IMR-90 (cell line): ENCODE measurements at regions not wholly inside any gene's neighbourhood (a gene's known extent, or its start where the extent isn't known, plus 50 kb on each side); places are given as distances from the start of the nearest gene placed in this dataset.

Experiments used
- ATAC-seq: fragments of 200-7000 bp; cut with Tn5 transposase; 2 replicates; pipeline ENCODE4 v1.9.1; 2020; ENCODE audit warnings: low read depth, mild to moderate bottlenecking, moderate library complexity
- BruUV-seq: library from RNA; stranded (reverse); fragments of 400-500 nt; replicated peaks from 2 replicates; lab custom pipeline; 2021; lab: Mats Ljungman, UMichigan
- CTCF ChIA-PET: fragments of 300-600 bp; formaldehyde crosslinking; extraction: SDS; loops from one replicate; lab custom pipeline; 2021; ENCODE audit warnings: antibody characterized with exemption; lab: Yijun Ruan, JAX
- POLR2A ChIA-PET: fragments of 300-600 bp; sonication (Branson Sonifier 250); formaldehyde crosslinking; loops from one replicate; lab custom pipeline; 2022; ENCODE audit warnings: antibody characterized with exemption; ENCODE audit not compliant: unreplicated experiment; lab: Charles Lee
- DNase-seq: peaks from one replicate; pipeline ENCODE4 v3.0.0; 2013
- H2AFZ ChIP-seq: replicated peaks from 2 replicates; pipeline ENCODE3; 2013; ENCODE audit warnings: low read length, mild to moderate bottlenecking; ENCODE audit not compliant: poor library complexity
- H2AK5ac ChIP-seq: 2 replicates; pipeline ENCODE4 v1.6.1; 2013; ENCODE audit warnings: low read depth, low read length, inconsistent platforms
- H2AK9ac ChIP-seq: replicated peaks from 2 replicates; pipeline ENCODE3; 2013; ENCODE audit warnings: mild to moderate bottlenecking, low read depth, low read length, moderate library complexity; ENCODE audit not compliant: poor library complexity
- H2BK120ac ChIP-seq: 2 replicates; pipeline ENCODE4 v1.6.1; 2013; ENCODE audit warnings: low read depth, low read length, inconsistent platforms
- H2BK15ac ChIP-seq: 3 replicates; pipeline ENCODE4 v1.6.1; 2013; ENCODE audit warnings: low read depth, low read length, inconsistent platforms
- H2BK20ac ChIP-seq: 2 replicates; pipeline ENCODE4 v1.6.1; 2013; ENCODE audit warnings: low read depth, mild to moderate bottlenecking, inconsistent platforms, low read length, moderate library complexity
- H2BK5ac ChIP-seq: 2 replicates; pipeline ENCODE4 v1.6.1; 2013; ENCODE audit warnings: mild to moderate bottlenecking, low read depth, low read length, inconsistent platforms; ENCODE audit not compliant: poor library complexity, severe bottlenecking
- H3K14ac ChIP-seq: replicated peaks from 2 replicates; pipeline ENCODE4 v1.6.1; 2013; ENCODE audit warnings: low read depth, low read length, inconsistent platforms
- H3K18ac ChIP-seq: 2 replicates; pipeline ENCODE4 v1.6.1; 2013; ENCODE audit warnings: low read depth, low read length, control low read depth
- H3K23ac ChIP-seq: 2 replicates; pipeline ENCODE4 v1.6.1; 2013; ENCODE audit warnings: low read depth, low read length, inconsistent platforms
- H3K27ac ChIP-seq: 2 replicates; pipeline ENCODE4 v1.5.1; 2013; ENCODE audit warnings: mild to moderate bottlenecking, control low read depth, low read length; ENCODE audit not compliant: insufficient read depth
- H3K27me3 ChIP-seq: 2 replicates; pipeline ENCODE4 v1.6.1; 2013; ENCODE audit warnings: low read length; ENCODE audit not compliant: control insufficient read depth, insufficient read depth
- H3K36me3 ChIP-seq: 2 replicates; pipeline ENCODE4 v1.6.1; 2013; ENCODE audit warnings: low read length, mixed read lengths; ENCODE audit not compliant: control insufficient read depth, insufficient read depth
- H3K4ac ChIP-seq: 2 replicates; pipeline ENCODE4 v1.6.1; 2013; ENCODE audit warnings: low read depth, low read length, inconsistent platforms
- H3K4me1 ChIP-seq: 2 replicates; pipeline ENCODE4 v1.6.1; 2013; ENCODE audit warnings: low read length, mixed read lengths; ENCODE audit not compliant: control insufficient read depth, insufficient read depth
- H3K4me2 ChIP-seq: 2 replicates; pipeline ENCODE4 v1.6.1; 2013; ENCODE audit warnings: low read depth, mild to moderate bottlenecking, control low read depth, low read length, moderate library complexity
- H3K4me3 ChIP-seq: 2 replicates; pipeline ENCODE4 v1.5.1; 2013; ENCODE audit warnings: low read depth, mild to moderate bottlenecking, control low read depth, low read length, moderate library complexity; ENCODE audit not compliant: insufficient read depth
- H3K56ac ChIP-seq: 2 replicates; pipeline ENCODE4 v1.6.1; 2013; ENCODE audit warnings: low read length, inconsistent platforms; ENCODE audit not compliant: insufficient read depth; ENCODE audit errors: extremely low read depth
- H3K79me1 ChIP-seq, 2 experiments: 2 replicates each; pipeline ENCODE4 v1.6.1; 2013; ENCODE audit warnings: low read length in 2 of 2, inconsistent platforms in 1 of 2, low read depth in 1 of 2
- H3K9ac ChIP-seq: 2 replicates; pipeline ENCODE4 v1.6.1; 2013; ENCODE audit warnings: low read depth, low read length, control low read depth
- H3K9me1 ChIP-seq: 2 replicates; pipeline ENCODE4 v1.6.1; 2013; ENCODE audit warnings: low read length, inconsistent platforms; ENCODE audit not compliant: insufficient read depth
- H3K9me3 ChIP-seq: 2 replicates; pipeline ENCODE4 v1.6.1; 2013; ENCODE audit warnings: low read length; ENCODE audit not compliant: control insufficient read depth, insufficient read depth
- H4K20me1 ChIP-seq: 2 replicates; pipeline ENCODE4 v1.6.1; 2013; ENCODE audit warnings: low read length, inconsistent platforms; ENCODE audit not compliant: insufficient read depth
- H4K5ac ChIP-seq: 2 replicates; pipeline ENCODE4 v1.6.1; 2013; ENCODE audit warnings: mild to moderate bottlenecking, low read depth, low read length, control low read depth
- H4K8ac ChIP-seq, 2 experiments: 2 replicates each; pipeline ENCODE4 v1.6.1; 2013; ENCODE audit warnings: low read depth in 2 of 2, low read length in 2 of 2, control low read depth in 1 of 2, inconsistent platforms in 1 of 2
- H4K91ac ChIP-seq: 2 replicates; pipeline ENCODE4 v1.6.1; 2013; ENCODE audit warnings: low read depth, low read length, inconsistent platforms; ENCODE audit not compliant: insufficient read depth
- BHLHE40 ChIP-seq: fragments of 150-350 bp; IDR thresholded peaks from 2 replicates; pipeline ENCODE4 v1.6.1; 2016; ENCODE audit warnings: mild to moderate bottlenecking, low read depth, low read length
- CEBPB ChIP-seq: IDR thresholded peaks from 2 replicates; pipeline ENCODE4 v1.6.1; 2012; ENCODE audit warnings: low read depth, low read length, improper control_type of control experiment
- CHD1 ChIP-seq: IDR thresholded peaks from 2 replicates; pipeline ENCODE4 v1.6.1; 2012; ENCODE audit warnings: low read depth, low read length, improper control_type of control experiment
- CTCF ChIP-seq: conservative IDR thresholded peaks from 2 replicates; pipeline ENCODE4 v1.5.1; 2012; ENCODE audit warnings: mild to moderate bottlenecking, low read depth, low read length, improper control_type of control experiment
- FOS ChIP-seq: fragments of 150-350 bp; IDR thresholded peaks from 2 replicates; pipeline ENCODE4 v1.6.1; 2016; ENCODE audit warnings: low read depth, low read length
- MAFK ChIP-seq: IDR thresholded peaks from 2 replicates; pipeline ENCODE4 v1.6.1; 2012; ENCODE audit warnings: low read depth, low read length, improper control_type of control experiment
- MAZ ChIP-seq: IDR thresholded peaks from 2 replicates; pipeline ENCODE4 v1.6.1; 2012; ENCODE audit warnings: low read depth, mild to moderate bottlenecking, low read length, improper control_type of control experiment, moderate library complexity, borderline replicate concordance
- MXI1 ChIP-seq: IDR thresholded peaks from 2 replicates; pipeline ENCODE4 v1.6.1; 2012; ENCODE audit warnings: low read depth, mild to moderate bottlenecking, low read length, moderate library complexity, borderline replicate concordance
- NFE2L2 ChIP-seq: fragments of 150-350 bp; IDR thresholded peaks from 2 replicates; pipeline ENCODE4 v1.6.1; 2016; ENCODE audit warnings: low read depth, mild to moderate bottlenecking, low read length
- POLR2A ChIP-seq: IDR thresholded peaks from 2 replicates; pipeline ENCODE4 v1.6.1; 2012; ENCODE audit warnings: mild to moderate bottlenecking, low read depth, low read length
- RAD21 ChIP-seq: IDR thresholded peaks from 2 replicates; pipeline ENCODE4 v1.6.1; 2012; ENCODE audit warnings: low read length, improper control_type of control experiment
- RFX5 ChIP-seq: IDR thresholded peaks from 2 replicates; pipeline ENCODE4 v1.8.0; 2012; ENCODE audit warnings: low read depth, mild to moderate bottlenecking, low read length, moderate library complexity
- SMC3 ChIP-seq: fragments of 150-350 bp; IDR thresholded peaks from 2 replicates; pipeline ENCODE4 v1.6.1; 2016; ENCODE audit warnings: low read depth, mild to moderate bottlenecking, antibody characterized with exemption, low read length, moderate library complexity
- USF2 ChIP-seq: fragments of 150-350 bp; IDR thresholded peaks from 2 replicates; pipeline ENCODE4 v1.6.1; 2017; ENCODE audit warnings: mild to moderate bottlenecking, antibody characterized with exemption, low read length, low read depth
- WGBS, 2 experiments: methylation state at CpG; one replicate each; pipeline versions ENCODE4 v1.1.5 to v1.1.7; 2013; ENCODE audit warnings: missing lambda C conversion rate in 2 of 2; ENCODE audit not compliant: insufficient read length in 1 of 2; ENCODE audit errors: extremely low coverage in 2 of 2; 5-methylcytosine and 5-hydroxymethylcytosine counted together
- dilution Hi-C: fragments of 300-500 bp; cut with HindIII; formaldehyde crosslinking; loops from one replicate; pipeline ENCODE4 v1.14.3; 2018; ENCODE audit warnings: low sequenced_read_pairs; ENCODE audit not compliant: unreplicated experiment
- in situ Hi-C: fragments of 300-500 bp; cut with MboI; formaldehyde crosslinking; loops from 3 replicates; pipeline ENCODE4 v1.14.3; 2019; ENCODE audit warnings: low sequenced_read_pairs, inconsistent platforms, mixed read lengths
- intact Hi-C: fragments of 100-400 bp; cut with micrococcal nuclease; formaldehyde crosslinking; loops from 2 replicates; pipeline ENCODE4 v1.10.0; 2022
- TF ChIP-seq, protein P1 (sequence below): fragments of 150-350 bp; IDR thresholded peaks from 2 replicates; pipeline ENCODE4 v1.6.1; 2016; ENCODE audit warnings: low read depth, mild to moderate bottlenecking, low read length, moderate library complexity, borderline replicate concordance

DNA sequence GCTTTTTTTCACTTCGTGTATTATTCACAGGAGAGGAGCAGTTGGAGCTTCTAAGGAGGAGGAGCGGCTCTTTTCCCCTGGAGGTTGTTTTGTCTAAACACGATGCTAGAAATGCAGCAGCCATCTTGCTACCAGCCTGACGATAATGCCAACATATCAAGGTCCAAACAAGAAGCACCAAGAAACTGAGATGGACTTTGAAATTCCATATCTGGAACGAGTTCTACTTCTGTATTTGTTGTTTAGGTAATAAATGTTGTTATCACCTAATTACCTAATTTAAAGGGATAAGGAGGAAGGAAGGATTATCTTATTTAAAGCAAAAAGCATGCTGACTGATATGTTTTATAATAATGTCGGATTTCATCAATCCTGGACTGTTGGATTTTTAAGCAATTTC is 174.4 kb upstream of the TMPO start:
- no peaks in the 10 kb centered on the region for H3K4me1 ChIP-seq
- no peak overlapping the region for H4K8ac ChIP-seq
- BruUV-seq, result no TSS peak
- no peak for TF ChIP-seq NFE2L2
- TF ChIP-seq MXI1, result no peak
- TF ChIP-seq, protein P1, sequence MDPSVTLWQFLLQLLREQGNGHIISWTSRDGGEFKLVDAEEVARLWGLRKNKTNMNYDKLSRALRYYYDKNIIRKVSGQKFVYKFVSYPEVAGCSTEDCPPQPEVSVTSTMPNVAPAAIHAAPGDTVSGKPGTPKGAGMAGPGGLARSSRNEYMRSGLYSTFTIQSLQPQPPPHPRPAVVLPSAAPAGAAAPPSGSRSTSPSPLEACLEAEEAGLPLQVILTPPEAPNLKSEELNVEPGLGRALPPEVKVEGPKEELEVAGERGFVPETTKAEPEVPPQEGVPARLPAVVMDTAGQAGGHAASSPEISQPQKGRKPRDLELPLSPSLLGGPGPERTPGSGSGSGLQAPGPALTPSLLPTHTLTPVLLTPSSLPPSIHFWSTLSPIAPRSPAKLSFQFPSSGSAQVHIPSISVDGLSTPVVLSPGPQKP, result no peak
- no peak for TF ChIP-seq BHLHE40
- no peak for TF ChIP-seq USF2
- TF ChIP-seq POLR2A, result no peak
- no peak for TF ChIP-seq MAZ
- no peak for TF ChIP-seq CEBPB
- no peak for TF ChIP-seq MAFK
- no peak for TF ChIP-seq RAD21
- TF ChIP-seq FOS, result no peak
- TF ChIP-seq SMC3, result no peak
- TF ChIP-seq CHD1, result no peak
- TF ChIP-seq CTCF, result no peak
- no peak for TF ChIP-seq RFX5
- no peak overlapping the region for H4K91ac ChIP-seq
- no peak for DNase-seq
- H4K5ac ChIP-seq, result no peak overlapping the region
- no peak overlapping the region for H2AK5ac ChIP-seq
- ChIA-PET POLR2A (no interaction called here), CTCF (no interaction called here)
- no peak overlapping the region for H2BK15ac ChIP-seq
- peaks cover 2% of the 10 kb centered on the region; the same call in 1 of the 2 replicates for H3K27me3 ChIP-seq
- no peak overlapping the region for H3K23ac ChIP-seq
- no peak for ATAC-seq
- no peak overlapping the region for H2AK9ac ChIP-seq
- no peak overlapping the region for H2AFZ ChIP-seq
- no peak overlapping the region for H3K4me3 ChIP-seq
- no peaks in the 10 kb centered on the region for H3K79me1 ChIP-seq
- H3K9ac ChIP-seq, result no peak overlapping the region
- H2BK120ac ChIP-seq, result no peak overlapping the region
- dilution Hi-C loops (no loop called here), intact Hi-C loops (no loop called here), in situ Hi-C loops (no loop called here)
- no peaks in the 10 kb centered on the region for H3K36me3 ChIP-seq
- no CpG with 5 or more reads among the region's 6 CpGs for WGBS, 2 experiments
- no peaks in the 10 kb centered on the region for H4K20me1 ChIP-seq
- H2BK5ac ChIP-seq, result no peak overlapping the region
- H3K14ac ChIP-seq, result no peak overlapping the region
- H3K4me2 ChIP-seq, result no peak overlapping the region
- H3K56ac ChIP-seq, result no peak overlapping the region
- H3K9me3 ChIP-seq, result no peaks in the 10 kb centered on the region
- no peak overlapping the region for H3K27ac ChIP-seq
- no peak overlapping the region for H3K18ac ChIP-seq
- H3K4ac ChIP-seq, result no peak overlapping the region
- H2BK20ac ChIP-seq, result no peak overlapping the region
- no peaks in the 10 kb centered on the region for H3K9me1 ChIP-seq
